ENCODE measurements at regions not wholly inside any gene's neighbourhood (a gene's known extent, or its start where the extent isn't known, plus 50 kb on each side); places are given as distances from the start of the nearest gene placed in this dataset.
A peak's percentile ranks its signal among the peaks of the same experiment; 100 is the strongest.
"Not testable (repeated sequence)": the region's sequence is repeated elsewhere in the genome, so short reads cannot be mapped to it uniquely, and the experiment has no call there.

DNA sequence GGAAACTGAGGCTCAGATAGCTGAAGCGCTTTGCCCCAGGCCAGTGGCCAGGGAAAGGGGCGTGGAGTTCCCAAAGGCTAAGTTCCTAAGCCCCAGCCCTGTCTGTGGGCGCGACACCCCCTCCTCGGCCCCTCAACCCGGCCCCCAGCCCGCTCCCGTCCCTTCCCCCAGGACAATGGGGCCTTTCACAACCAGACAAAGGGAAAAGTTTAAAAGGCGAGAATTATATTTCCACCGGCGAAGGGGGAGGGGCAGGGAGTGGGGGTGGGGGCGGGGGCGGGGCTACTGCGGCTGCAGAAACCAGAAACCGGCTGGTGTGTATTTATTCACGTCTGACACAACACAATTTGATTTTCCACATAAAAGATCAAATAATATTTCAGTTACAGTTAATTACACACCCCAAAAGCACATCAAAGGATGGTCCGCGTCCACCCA is 192.1 kb downstream of the MN1 start:
- no peaks in the 10 kb centered on the region for H3K79me1 ChIP-seq (ENCODE audit: low read depth, low read length)
- peak overlapping the region; percentile 95 for H2BK15ac ChIP-seq (ENCODE audit: low read length)
- H3K36me3 ChIP-seq (replicated peaks in 1 of 2; ENCODE audit: control insufficient read depth in 2 of 2, insufficient read depth in 2 of 2, low read length in 2 of 2) = no peaks in the 10 kb centered on the region
- H3K18ac ChIP-seq (ENCODE audit: low read length) = peak overlapping the region; percentile 98
- peak overlapping the region; percentile 52 for H3K23ac ChIP-seq (ENCODE audit: low read depth, low read length, poor library complexity)
- H3K27me3 ChIP-seq (ENCODE audit: control insufficient read depth in 3 of 3, insufficient read depth in 3 of 3, low read depth in 1 of 3, low read length in 3 of 3) = peaks cover 0 to 3% (median 0%) of the 10 kb centered on the region in 3 experiments
- no CpG with 5 or more reads among the region's 18 CpGs for WGBS, 2 donors (ENCODE audit: extremely low coverage in 2 of 2, insufficient read length in 2 of 2, insufficient replicate concordance in 1 of 2)
- H2BK12ac ChIP-seq (ENCODE audit: low read length) = peak overlapping the region; percentile 67
- peaks cover 0 to 2% of the 10 kb centered on the region in 2 donors for H3K9me3 ChIP-seq (replicated peaks in 1 of 2; ENCODE audit: control insufficient read depth in 2 of 2, insufficient read depth in 1 of 2, low read depth in 1 of 2, low read length in 2 of 2)
- H2BK120ac ChIP-seq (ENCODE audit: low read depth, low read length) = peak overlapping the region; percentile 56
- H3K27ac ChIP-seq (replicated peaks; ENCODE audit: low read length) = peak overlapping the region; percentile 61
- DNase-seq (ENCODE audit: low spot score) = peak; percentile 35
- H3K9ac ChIP-seq (ENCODE audit: low read depth, low read length, poor library complexity) = no peak overlapping the region
- H3K4ac ChIP-seq (ENCODE audit: low read length) = peak overlapping the region; percentile 80
- peak overlapping the region; percentile 60 for H2AFZ ChIP-seq (ENCODE audit: low read length)
- H3K4me3 ChIP-seq (ENCODE audit: low read length in 2 of 2) = no peak overlapping the region
- H4K91ac ChIP-seq (ENCODE audit: low read depth, low read length, poor library complexity) = peak overlapping the region; percentile 38
- peak overlapping the region; percentile 90 for H2AK5ac ChIP-seq (ENCODE audit: low read depth, low read length)
- no peak overlapping the region for H3K14ac ChIP-seq (ENCODE audit: low read length)
- H3K4me2 ChIP-seq (ENCODE audit: insufficient read depth, low read length, poor library complexity, severe bottlenecking) = peak overlapping the region; percentile 13
- H3K4me1 ChIP-seq (ENCODE audit: control insufficient read depth in 2 of 2, insufficient read depth in 1 of 2, low read depth in 1 of 2, low read length in 2 of 2) = peaks cover 26 to 36% of the 10 kb centered on the region in 2 donors
- peak overlapping the region; percentile 95 for H2BK5ac ChIP-seq (ENCODE audit: low read length)
- H4K8ac ChIP-seq (ENCODE audit: low read depth, low read length) = no peak overlapping the region

DNA sequence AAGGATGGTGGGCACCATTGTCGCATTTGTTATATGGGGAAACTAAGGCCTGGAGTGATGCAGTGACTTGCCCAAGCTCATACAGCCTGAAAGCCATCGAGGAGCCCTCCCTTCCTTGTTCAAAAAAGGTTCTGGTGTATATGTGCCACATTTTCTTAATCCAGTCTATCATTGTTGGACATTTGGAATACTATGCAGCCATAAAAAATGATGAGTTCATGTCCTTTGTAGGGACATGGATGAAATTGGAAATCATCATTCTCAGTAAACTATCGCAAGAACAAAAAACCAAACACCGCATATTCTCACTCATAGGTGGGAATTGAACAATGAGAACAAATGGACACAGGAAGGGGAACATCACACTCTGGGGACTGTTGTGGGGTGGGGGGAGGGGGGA is 191.4 kb downstream of the MN1 start:
- not testable (repeated sequence) for H3K27ac ChIP-seq (replicated peaks; ENCODE audit: low read length); H2AFZ ChIP-seq (ENCODE audit: low read length); H3K14ac ChIP-seq (ENCODE audit: low read length); H2BK5ac ChIP-seq (ENCODE audit: low read length); H3K4me2 ChIP-seq (ENCODE audit: insufficient read depth, low read length, poor library complexity, severe bottlenecking); H2BK12ac ChIP-seq (ENCODE audit: low read length); H4K8ac ChIP-seq (ENCODE audit: low read depth, low read length); H4K91ac ChIP-seq (ENCODE audit: low read depth, low read length, poor library complexity); H2BK120ac ChIP-seq (ENCODE audit: low read depth, low read length); H2BK15ac ChIP-seq (ENCODE audit: low read length); H3K9ac ChIP-seq (ENCODE audit: low read depth, low read length, poor library complexity); H3K4ac ChIP-seq (ENCODE audit: low read length); H3K27me3 ChIP-seq (ENCODE audit: control insufficient read depth in 3 of 3, insufficient read depth in 3 of 3, low read depth in 1 of 3, low read length in 3 of 3); H3K4me3 ChIP-seq (ENCODE audit: low read length in 2 of 2); H3K23ac ChIP-seq (ENCODE audit: low read depth, low read length, poor library complexity); H3K79me1 ChIP-seq (ENCODE audit: low read depth, low read length); H3K36me3 ChIP-seq (replicated peaks in 1 of 2; ENCODE audit: control insufficient read depth in 2 of 2, insufficient read depth in 2 of 2, low read length in 2 of 2); H3K9me3 ChIP-seq (replicated peaks in 1 of 2; ENCODE audit: control insufficient read depth in 2 of 2, insufficient read depth in 1 of 2, low read depth in 1 of 2, low read length in 2 of 2); DNase-seq (ENCODE audit: low spot score)
- Histone ChIP-seq H3K18ac (ENCODE audit: low read length) (peak overlapping the region; percentile 82), H3K4me1 (ENCODE audit: control insufficient read depth in 2 of 2, insufficient read depth in 1 of 2, low read depth in 1 of 2, low read length in 2 of 2) (peaks cover 26 to 36% of the 10 kb centered on the region in 2 donors), H2AK5ac (ENCODE audit: low read depth, low read length) (peak overlapping the region; percentile 22)
- no CpG with 5 or more reads among the region's 4 CpGs for WGBS, 2 donors (ENCODE audit: extremely low coverage in 2 of 2, insufficient read length in 2 of 2, insufficient replicate concordance in 1 of 2)

DNA sequence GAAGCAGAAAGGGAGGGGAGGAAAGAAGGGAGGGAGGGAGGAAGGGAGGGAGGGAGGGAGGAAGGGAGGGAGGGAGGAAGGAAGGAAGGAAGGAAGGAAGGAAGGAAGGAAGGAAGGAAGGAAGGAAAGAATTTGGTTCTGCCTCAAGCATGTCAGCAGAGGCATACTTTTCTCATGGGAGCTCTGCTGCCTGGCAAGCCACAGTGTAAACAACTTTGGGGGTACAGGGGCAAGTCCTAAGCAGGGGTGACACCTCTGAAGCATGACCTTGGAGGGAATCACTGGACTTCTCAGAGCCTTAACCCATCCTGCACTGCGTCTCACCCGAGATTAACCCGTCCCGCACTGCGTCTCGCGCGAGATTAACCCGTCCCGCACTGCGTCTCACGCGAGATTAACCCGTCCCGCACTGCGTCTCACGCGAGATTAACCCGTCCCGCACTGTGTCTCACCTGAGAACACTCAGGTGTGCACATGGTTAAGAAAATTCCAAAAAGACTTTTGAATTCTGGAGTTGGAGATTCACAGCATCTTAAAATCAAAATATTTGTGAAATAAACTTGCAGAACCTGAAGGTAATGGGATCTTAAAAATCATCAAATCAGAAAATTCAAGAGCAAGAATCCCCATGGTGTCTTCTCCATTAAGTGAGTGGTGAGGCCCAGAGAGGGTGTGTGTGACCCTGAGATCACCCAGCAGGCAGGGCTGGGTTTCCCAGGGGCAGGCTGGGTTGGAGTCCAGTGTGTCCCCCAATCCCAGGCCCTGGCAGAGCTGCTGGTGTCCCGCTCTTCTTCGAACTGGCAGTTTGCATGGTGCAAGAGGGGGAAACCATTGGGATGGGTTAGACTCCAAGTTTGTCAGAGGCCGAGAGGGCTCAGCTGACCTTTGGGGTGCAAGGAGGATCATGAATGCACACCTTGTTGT is 190.4 kb downstream of the MN1 start:
- H3K23ac ChIP-seq (ENCODE audit: low read depth, low read length, poor library complexity) = no peak overlapping the region
- H2BK5ac ChIP-seq (ENCODE audit: low read length) = peak overlapping the region; percentile 31
- no peak overlapping the region for H4K91ac ChIP-seq (ENCODE audit: low read depth, low read length, poor library complexity)
- H3K14ac ChIP-seq (ENCODE audit: low read length) = peak overlapping the region; percentile 49
- H3K9ac ChIP-seq (ENCODE audit: low read depth, low read length, poor library complexity) = no peak overlapping the region
- peaks cover 26 to 36% of the 10 kb centered on the region in 2 donors for H3K4me1 ChIP-seq (ENCODE audit: control insufficient read depth in 2 of 2, insufficient read depth in 1 of 2, low read depth in 1 of 2, low read length in 2 of 2)
- peak overlapping the region; percentile 90 for H2BK120ac ChIP-seq (ENCODE audit: low read depth, low read length)
- H3K9me3 ChIP-seq (replicated peaks in 1 of 2; ENCODE audit: control insufficient read depth in 2 of 2, insufficient read depth in 1 of 2, low read depth in 1 of 2, low read length in 2 of 2) = peaks cover 0 to 2% of the 10 kb centered on the region in 2 donors
- peaks cover 0 to 3% (median 0%) of the 10 kb centered on the region in 3 experiments for H3K27me3 ChIP-seq (ENCODE audit: control insufficient read depth in 3 of 3, insufficient read depth in 3 of 3, low read depth in 1 of 3, low read length in 3 of 3)
- DNase-seq (ENCODE audit: low spot score) = no peak
- H2AK5ac ChIP-seq (ENCODE audit: low read depth, low read length) = peak overlapping the region; percentile 96
- H2AFZ ChIP-seq (ENCODE audit: low read length) = no peak overlapping the region
- H3K18ac ChIP-seq (ENCODE audit: low read length) = peak overlapping the region; percentile 94
- no peak overlapping the region for H4K8ac ChIP-seq (ENCODE audit: low read depth, low read length)
- peak overlapping the region; percentile 97 for H2BK12ac ChIP-seq (ENCODE audit: low read length)
- no peak overlapping the region for H3K4me2 ChIP-seq (ENCODE audit: insufficient read depth, low read length, poor library complexity, severe bottlenecking)
- H3K4me3 ChIP-seq (ENCODE audit: low read length in 2 of 2) = no peak overlapping the region
- peak overlapping the region; percentile 32 for H3K27ac ChIP-seq (replicated peaks; ENCODE audit: low read length)
- no peaks in the 10 kb centered on the region for H3K79me1 ChIP-seq (ENCODE audit: low read depth, low read length)
- no peaks in the 10 kb centered on the region for H3K36me3 ChIP-seq (replicated peaks in 1 of 2; ENCODE audit: control insufficient read depth in 2 of 2, insufficient read depth in 2 of 2, low read length in 2 of 2)
- H2BK15ac ChIP-seq (ENCODE audit: low read length) = peak overlapping the region; percentile 79
- WGBS, 2 donors (ENCODE audit: extremely low coverage in 2 of 2, insufficient read length in 2 of 2, insufficient replicate concordance in 1 of 2) = no CpG with 5 or more reads among the region's 23 CpGs
- H3K4ac ChIP-seq (ENCODE audit: low read length) = peak overlapping the region; percentile 81

DNA sequence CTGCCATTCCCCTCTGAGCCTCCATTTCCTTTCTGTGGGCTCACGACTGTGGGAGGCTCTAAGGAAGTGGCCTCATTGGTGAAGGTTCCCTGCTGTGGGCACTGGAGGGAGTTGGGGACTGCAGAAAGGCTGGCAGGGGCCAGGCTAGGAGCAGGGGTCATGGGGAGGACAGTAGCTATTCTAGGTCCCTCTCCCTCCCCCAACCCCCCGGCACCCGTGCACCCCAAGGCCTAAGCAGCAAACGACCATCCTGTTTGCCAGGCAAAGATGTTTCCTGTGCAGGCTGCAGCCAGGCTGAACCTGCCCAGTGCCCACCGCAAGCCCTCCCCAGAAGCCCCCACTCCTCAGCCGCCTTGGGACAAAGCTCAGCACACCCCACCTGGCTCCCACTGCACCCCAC is 189.4 kb downstream of the MN1 start:
- no peaks in the 10 kb centered on the region for H3K36me3 ChIP-seq (replicated peaks in 1 of 2; ENCODE audit: control insufficient read depth in 2 of 2, insufficient read depth in 2 of 2, low read length in 2 of 2)
- H2BK120ac ChIP-seq (ENCODE audit: low read depth, low read length) = peak overlapping the region; percentile 90
- peak overlapping the region; percentile 96 for H3K18ac ChIP-seq (ENCODE audit: low read length)
- H2BK5ac ChIP-seq (ENCODE audit: low read length) = peak overlapping the region; percentile 31
- no peaks in the 10 kb centered on the region for H3K79me1 ChIP-seq (ENCODE audit: low read depth, low read length)
- H2AK5ac ChIP-seq (ENCODE audit: low read depth, low read length) = peak overlapping the region; percentile 96
- peaks cover 0 to 2% of the 10 kb centered on the region in 2 donors for H3K9me3 ChIP-seq (replicated peaks in 1 of 2; ENCODE audit: control insufficient read depth in 2 of 2, insufficient read depth in 1 of 2, low read depth in 1 of 2, low read length in 2 of 2)
- peak overlapping the region; percentile 95 for H2BK12ac ChIP-seq (ENCODE audit: low read length)
- peak overlapping the region; percentile 36 for H3K23ac ChIP-seq (ENCODE audit: low read depth, low read length, poor library complexity)
- no peak overlapping the region for H3K4me3 ChIP-seq (ENCODE audit: low read length in 2 of 2)
- no peak overlapping the region for H3K4ac ChIP-seq (ENCODE audit: low read length)
- peaks cover 28 to 34% of the 10 kb centered on the region in 2 donors for H3K4me1 ChIP-seq (ENCODE audit: control insufficient read depth in 2 of 2, insufficient read depth in 1 of 2, low read depth in 1 of 2, low read length in 2 of 2)
- no CpG with 5 or more reads among the region's 6 CpGs for WGBS, 2 donors (ENCODE audit: extremely low coverage in 2 of 2, insufficient read length in 2 of 2, insufficient replicate concordance in 1 of 2)
- no peak overlapping the region for H3K9ac ChIP-seq (ENCODE audit: low read depth, low read length, poor library complexity)
- DNase-seq (ENCODE audit: low spot score) = no peak
- H2BK15ac ChIP-seq (ENCODE audit: low read length) = peak overlapping the region; percentile 79
- H2AFZ ChIP-seq (ENCODE audit: low read length) = peak overlapping the region; percentile 8
- no peak overlapping the region for H4K8ac ChIP-seq (ENCODE audit: low read depth, low read length)
- peaks cover 0 to 3% (median 0%) of the 10 kb centered on the region in 3 experiments for H3K27me3 ChIP-seq (ENCODE audit: control insufficient read depth in 3 of 3, insufficient read depth in 3 of 3, low read depth in 1 of 3, low read length in 3 of 3)
- H3K14ac ChIP-seq (ENCODE audit: low read length) = no peak overlapping the region
- no peak overlapping the region for H3K27ac ChIP-seq (replicated peaks; ENCODE audit: low read length)
- peak overlapping the region; percentile 82 for H4K91ac ChIP-seq (ENCODE audit: low read depth, low read length, poor library complexity)
- no peak overlapping the region for H3K4me2 ChIP-seq (ENCODE audit: insufficient read depth, low read length, poor library complexity, severe bottlenecking)

Measured in neuronal stem cell (in vitro differentiated cells).